Right atrium auricular region (tissue), 2 donors: ENCODE measurements at regions not wholly inside any gene's neighbourhood (a gene's known extent, or its start where the extent isn't known, plus 50 kb on each side); places are given as distances from the start of the nearest gene placed in this dataset.

Source experiments
- DNase-seq: peaks from one replicate; pipeline ENCODE4 v3.0.0-alpha.2; 2019; ENCODE audit warnings: low spot score
- H3K27ac ChIP-seq, 2 donors: fragments of 200-600 bp; sonication (generic); 1 replicate in 1 of 2; 2 replicates in 1 of 2; pipeline ENCODE4 v1.5.1; 2016 to 2019
- H3K27me3 ChIP-seq, 2 donors: fragments of 200-600 bp; sonication (generic); one replicate each; pipeline versions ENCODE4 v1.5.1 to v1.6.0; 2017 to 2019
- H3K36me3 ChIP-seq: fragments of 200-600 bp; sonication (generic); one replicate; pipeline ENCODE4 v1.5.1; 2016
- H3K4me1 ChIP-seq, 2 donors: fragments of 200-600 bp; sonication (generic); one replicate each; pipeline versions ENCODE4 v1.5.1 to v1.6.0; 2017 to 2019
- H3K4me3 ChIP-seq, 2 donors: fragments of 200-600 bp; sonication (generic); 1 replicate in 1 of 2; 2 replicates in 1 of 2; pipeline ENCODE4 v1.5.1; 2017 to 2019; ENCODE audit warnings: mild to moderate bottlenecking in 1 of 2, moderate library complexity in 1 of 2
- H3K9me3 ChIP-seq, 2 donors: fragments of 200-600 bp; sonication (generic); one replicate each; pipeline ENCODE4 v1.5.1; 2019
- CTCF ChIP-seq, 2 donors: fragments of 200-600 bp; sonication (generic); IDR thresholded peaks; one replicate each; pipeline ENCODE4 v1.5.1; 2019; ENCODE audit warnings: antibody characterized with exemption in 2 of 2

- TF ChIP-seq CTCF (IDR thresholded peaks at IDR 0.05), result no peak
- Histone ChIP-seq H3K27ac (peak overlapping the region; percentile 26 to 46), H3K36me3 (no peaks in the 10 kb centered on the region), H3K9me3 (no peaks in the 10 kb centered on the region), H3K4me1 (peaks cover 0 to 13% of the 10 kb centered on the region in 2 donors), H3K27me3 (no peaks in the 10 kb centered on the region), H3K4me3 (no peak overlapping the region)
- DNase-seq, result peak; percentile 80
Observed at GRCh38 chr17:17398188-17398942, 78.4 kb upstream of the MED9 start.

- H3K4me3 ChIP-seq, result no peak overlapping the region
- DNase-seq, result no peak
- H3K9me3 ChIP-seq, result no peaks in the 10 kb centered on the region
- TF ChIP-seq CTCF (IDR thresholded peaks at IDR 0.05), result no peak
- peak overlapping the region in 1 of 2 donors; percentile 26 for H3K27ac ChIP-seq
- no peaks in the 10 kb centered on the region for H3K27me3 ChIP-seq
- peaks cover 0 to 13% of the 10 kb centered on the region in 2 donors for H3K4me1 ChIP-seq
- H3K36me3 ChIP-seq, result no peaks in the 10 kb centered on the region
Observed at GRCh38 chr17:17398943-17399926, 77.6 kb upstream of the MED9 start.

- no peak for TF ChIP-seq CTCF (IDR thresholded peaks at IDR 0.05)
- H3K9me3 ChIP-seq, result no peaks in the 10 kb centered on the region
- H3K4me3 ChIP-seq, result no peak overlapping the region
- H3K27me3 ChIP-seq, result no peaks in the 10 kb centered on the region
- peaks cover 0 to 13% of the 10 kb centered on the region in 2 donors for H3K4me1 ChIP-seq
- DNase-seq, result no peak
- H3K27ac ChIP-seq, result no peak overlapping the region
- H3K36me3 ChIP-seq, result no peaks in the 10 kb centered on the region
Observed at GRCh38 chr17:17400070-17400469, 76.7 kb upstream of the MED9 start.

- Histone ChIP-seq H3K27ac (no peak overlapping the region), H3K4me3 (no peak overlapping the region), H3K27me3 (no peaks in the 10 kb centered on the region), H3K4me1 (peaks cover 0 to 13% of the 10 kb centered on the region in 2 donors), H3K9me3 (no peaks in the 10 kb centered on the region), H3K36me3 (no peaks in the 10 kb centered on the region)
- no peak for DNase-seq
- no peak for TF ChIP-seq CTCF (IDR thresholded peaks at IDR 0.05)
Observed at GRCh38 chr17:17400566-17401184, 76.1 kb upstream of the MED9 start.

GRCh38 chr17:17401271-17401781 is 75.5 kb upstream of the MED9 start:
- Histone ChIP-seq H3K27ac (no peak overlapping the region), H3K4me3 (no peak overlapping the region), H3K27me3 (no peaks in the 10 kb centered on the region), H3K9me3 (no peaks in the 10 kb centered on the region), H3K36me3 (no peaks in the 10 kb centered on the region), H3K4me1 (peaks cover 0 to 13% of the 10 kb centered on the region in 2 donors)
- no peak for TF ChIP-seq CTCF (IDR thresholded peaks at IDR 0.05)
- DNase-seq, result no peak
